ENCODE measurements at regions not wholly inside any gene's neighbourhood (a gene's known extent, or its start where the extent isn't known, plus 50 kb on each side); places are given as distances from the start of the nearest gene placed in this dataset.
"Not testable (repeated sequence)": the region's sequence is repeated elsewhere in the genome, so short reads cannot be mapped to it uniquely, and the experiment has no call there.

DNA sequence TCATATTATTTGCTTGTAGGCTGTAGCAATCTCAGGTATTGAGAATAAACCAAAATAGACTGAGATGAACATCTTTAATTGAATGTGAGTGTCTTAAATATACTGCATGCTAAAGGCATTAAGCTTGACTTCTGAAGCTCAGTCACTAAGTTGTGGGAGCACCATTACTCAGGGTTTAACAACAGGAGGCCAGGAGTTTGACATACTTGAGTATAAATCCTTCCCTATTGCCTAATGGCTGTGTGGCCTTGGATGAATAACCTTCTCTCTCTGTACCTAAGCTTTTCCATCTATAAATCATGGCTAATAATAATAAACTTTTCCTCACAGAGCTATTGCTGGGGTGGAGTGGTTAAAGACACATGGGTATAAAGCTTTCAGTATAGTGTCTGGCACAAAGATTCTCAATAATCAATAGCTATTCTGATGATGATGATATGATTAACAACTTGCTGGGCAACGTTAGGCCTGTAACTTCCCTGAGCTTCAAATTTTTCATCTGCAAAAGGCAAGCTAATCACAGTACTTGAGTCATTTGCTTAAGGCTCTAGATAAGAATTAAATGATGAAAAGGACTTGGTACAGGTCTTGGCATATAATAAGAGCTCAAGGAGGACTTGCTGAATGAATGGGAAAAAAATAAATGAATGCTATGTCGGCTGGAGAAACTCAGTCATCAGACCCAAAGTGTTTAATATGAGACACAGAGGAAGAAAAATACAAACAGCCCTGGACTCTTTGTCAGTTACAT, 174.0 kb upstream of the IL12B start:
- no peak for DNase-seq

DNA sequence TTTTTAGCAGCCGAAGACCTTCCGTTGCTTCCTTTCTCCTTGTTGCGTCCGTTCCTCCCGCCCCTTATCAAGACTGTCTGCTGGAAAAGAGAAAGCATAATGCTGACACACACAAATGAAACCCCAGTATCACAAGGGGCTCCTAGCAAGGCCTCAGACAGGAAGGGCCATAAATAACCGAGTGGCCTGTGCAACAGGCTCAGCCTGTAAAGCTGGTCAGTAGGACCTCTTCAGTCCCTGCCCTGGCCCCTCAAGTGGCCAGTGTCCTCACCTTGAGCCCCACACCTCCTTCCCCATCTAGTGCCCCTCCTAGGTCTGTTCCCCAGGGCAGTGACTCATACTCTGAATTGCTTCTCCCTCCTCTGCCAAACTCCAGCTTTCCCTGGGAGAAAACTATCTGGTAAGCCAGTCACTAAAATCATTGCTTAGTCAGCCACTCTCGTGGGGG, 174.6 kb upstream of the IL12B start:
- DNase-seq, result no peak

- no peak for DNase-seq
Observed at GRCh38 chr5:159507055-159507454, 176.8 kb upstream of the IL12B start.

DNA sequence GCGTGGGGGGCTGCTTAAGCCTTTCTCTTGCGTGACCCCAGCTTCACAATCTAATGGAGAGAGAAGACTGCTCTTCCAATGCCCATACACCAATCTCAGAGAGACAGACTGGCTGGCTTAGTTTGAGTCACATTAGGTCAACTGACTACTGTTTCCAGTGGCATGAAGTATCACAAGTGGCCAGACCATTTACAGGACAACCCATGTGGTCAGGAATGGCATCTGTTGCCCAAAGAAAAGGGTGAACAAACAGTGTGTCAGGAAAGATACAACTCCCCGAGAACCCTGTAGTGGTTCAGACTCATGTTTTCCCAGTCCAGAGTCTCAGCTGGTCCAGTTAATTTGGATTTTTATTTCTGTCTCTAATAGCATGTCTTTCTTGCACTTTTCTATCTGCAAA, 177.4 kb upstream of the IL12B start:
- no peak for DNase-seq

- no peak for DNase-seq
Observed at GRCh38 chr5:159508344-159508743, 178.1 kb upstream of the IL12B start.

- no peak for DNase-seq
Observed at GRCh38 chr5:159509002-159509660, 178.8 kb upstream of the IL12B start.

- DNase-seq, result no peak
Observed at GRCh38 chr5:159510282-159510681, 180.0 kb upstream of the IL12B start.

- DNase-seq, result no peak
Observed at GRCh38 chr5:159511570-159511969, 181.3 kb upstream of the IL12B start.

DNA sequence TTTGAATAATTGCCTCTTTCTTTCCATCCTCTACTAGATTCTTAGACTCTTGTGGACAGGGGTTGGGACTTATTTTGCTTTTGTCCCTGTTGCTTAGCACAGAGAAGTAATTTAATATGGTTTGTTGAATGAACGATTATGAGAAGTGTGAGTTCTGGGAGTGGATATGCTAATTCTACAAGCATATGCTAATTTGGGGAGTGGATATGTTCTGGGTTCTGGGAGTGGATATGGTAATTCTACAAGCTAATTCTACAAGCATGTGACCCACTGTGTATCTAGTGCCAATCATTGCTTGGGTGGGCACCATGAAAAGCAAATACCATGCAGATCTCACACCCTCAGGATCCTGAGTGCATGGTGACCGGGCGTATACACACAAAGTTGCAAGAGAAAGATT, 181.8 kb upstream of the IL12B start:
- DNase-seq, result no peak

- DNase-seq, result no peak
Observed at GRCh38 chr5:159514229-159514810, 184.0 kb upstream of the IL12B start.

DNA sequence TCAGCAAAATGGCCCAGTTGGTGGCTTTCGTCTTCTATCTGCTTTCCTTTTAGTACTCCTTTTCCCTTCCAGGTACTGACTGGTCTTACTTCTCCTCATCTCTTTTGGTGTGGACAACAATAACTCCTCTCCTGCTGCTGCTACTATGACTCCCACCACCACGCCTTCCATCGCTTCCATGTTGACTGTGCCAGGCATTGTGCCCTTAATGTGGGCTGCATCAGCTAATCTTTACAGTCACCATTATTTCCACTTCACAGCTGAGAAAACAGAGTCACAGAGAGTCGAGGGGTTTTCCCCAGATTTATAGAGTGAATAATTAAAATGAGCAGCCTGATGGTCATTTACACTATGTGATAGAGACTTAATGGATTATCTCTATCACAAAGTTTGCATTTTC, 184.9 kb upstream of the IL12B start:
- DNase-seq, result no peak

- DNase-seq, result no peak
Observed at GRCh38 chr5:159515909-159516415, 185.7 kb upstream of the IL12B start.

DNA sequence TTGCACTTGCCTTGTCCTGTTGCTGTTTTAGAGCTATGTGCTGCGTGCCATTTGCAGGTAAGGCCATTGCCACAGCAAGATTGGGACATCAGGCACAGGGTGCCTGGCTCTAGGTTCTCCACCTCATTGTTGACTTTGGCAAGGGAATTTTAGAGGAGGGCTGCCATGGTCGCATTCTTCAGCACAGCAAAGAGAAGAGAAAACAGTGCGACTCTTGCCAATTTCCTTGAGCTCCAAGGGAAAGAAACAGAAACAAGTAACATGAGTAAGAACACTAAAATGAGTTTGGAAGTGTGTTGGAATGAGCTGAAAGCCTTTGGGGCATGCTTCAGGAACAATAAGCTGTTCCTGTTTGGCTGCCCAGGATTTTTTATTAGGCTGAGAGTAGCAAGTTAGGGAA, 188.1 kb upstream of the IL12B start:
- DNase-seq, result no peak

- no peak for DNase-seq
Observed at GRCh38 chr5:159519365-159519764, 189.1 kb upstream of the IL12B start.

DNA sequence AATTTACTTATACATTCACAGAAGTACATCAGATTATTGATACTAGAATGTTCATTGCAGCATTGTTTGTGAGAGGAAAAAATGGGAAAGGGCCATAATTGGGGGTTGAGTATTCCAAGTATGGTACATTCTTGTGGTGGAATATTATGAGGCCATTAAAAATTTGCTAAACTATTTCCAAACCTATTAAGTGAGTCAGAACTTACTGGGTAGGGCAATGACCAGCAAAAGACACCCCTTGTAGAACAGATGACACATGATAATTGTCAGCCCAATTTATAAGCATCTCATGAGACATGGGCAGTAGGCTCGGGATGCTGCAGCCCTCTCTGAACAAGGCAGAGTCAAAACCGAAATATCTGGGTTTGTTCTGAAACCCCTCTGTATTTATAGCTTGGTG, 192.6 kb upstream of the IL12B start:
- no peak for DNase-seq

DNA sequence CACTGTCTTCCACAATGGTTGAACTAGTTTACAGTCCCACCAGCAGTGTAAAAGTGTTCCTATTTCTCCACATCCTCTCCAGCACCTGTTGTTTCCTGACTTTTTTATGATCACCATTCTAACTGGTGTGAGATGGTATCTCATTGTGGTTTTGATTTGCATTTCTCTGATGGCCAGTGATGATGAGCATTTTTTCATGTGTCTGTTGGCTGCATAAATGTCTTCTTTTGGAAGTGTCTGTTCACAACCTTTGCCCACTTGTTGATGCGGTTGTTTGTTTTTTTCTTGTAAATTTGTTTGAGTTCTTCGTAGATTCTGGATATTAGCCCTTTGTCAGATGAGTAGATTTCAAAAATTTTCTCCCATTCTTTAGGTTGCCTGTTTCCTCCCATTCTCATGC, 194.0 kb upstream of the IL12B start:
- DNase-seq, result not testable (repeated sequence)

DNA sequence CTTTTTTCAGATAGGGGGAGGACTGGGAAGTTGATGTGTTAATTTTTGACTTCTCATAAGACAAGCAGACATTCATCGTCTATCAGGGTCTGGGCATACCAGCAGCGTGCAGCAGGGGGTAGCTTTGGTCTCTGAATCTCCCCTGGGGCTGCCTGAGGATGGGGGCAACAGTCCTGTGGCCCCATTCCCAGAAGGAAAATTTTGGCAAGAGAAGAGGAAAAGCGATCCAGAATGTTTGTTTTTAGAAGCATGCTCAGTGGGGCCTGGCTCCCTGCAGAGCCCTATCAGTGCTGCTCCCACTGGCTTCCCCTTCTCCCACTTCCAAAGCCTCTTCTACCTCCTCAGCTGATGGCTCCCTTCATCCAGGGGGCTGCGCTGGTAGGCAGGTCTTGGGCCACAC, 194.8 kb upstream of the IL12B start:
- no peak for DNase-seq

- no peak for DNase-seq
Observed at GRCh38 chr5:159527546-159528254, 197.4 kb upstream of the IL12B start.

GRCh38 chr5:159531554-159532105, 201.3 kb upstream of the IL12B start:
- DNase-seq, result no peak

DNA sequence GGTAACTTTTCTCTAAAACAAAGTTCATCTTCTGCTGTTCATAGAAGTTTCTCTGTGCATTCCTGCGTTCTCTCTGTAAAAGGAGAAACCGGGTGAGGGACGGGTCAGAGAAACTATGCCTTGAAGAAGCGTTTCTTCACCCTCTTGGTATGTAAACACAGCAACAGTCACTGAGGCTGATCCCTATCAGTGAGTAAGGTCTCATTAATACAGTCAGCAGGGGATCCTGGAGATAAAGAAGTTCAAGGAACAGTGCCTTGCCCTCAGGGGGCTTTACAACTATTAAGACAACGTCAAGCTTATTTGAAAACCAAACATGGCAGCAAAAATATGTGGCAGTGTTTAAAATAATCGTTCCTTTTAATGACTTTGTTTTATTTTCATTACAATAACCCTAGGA, 202.9 kb upstream of the IL12B start:
- DNase-seq, result no peak

DNA sequence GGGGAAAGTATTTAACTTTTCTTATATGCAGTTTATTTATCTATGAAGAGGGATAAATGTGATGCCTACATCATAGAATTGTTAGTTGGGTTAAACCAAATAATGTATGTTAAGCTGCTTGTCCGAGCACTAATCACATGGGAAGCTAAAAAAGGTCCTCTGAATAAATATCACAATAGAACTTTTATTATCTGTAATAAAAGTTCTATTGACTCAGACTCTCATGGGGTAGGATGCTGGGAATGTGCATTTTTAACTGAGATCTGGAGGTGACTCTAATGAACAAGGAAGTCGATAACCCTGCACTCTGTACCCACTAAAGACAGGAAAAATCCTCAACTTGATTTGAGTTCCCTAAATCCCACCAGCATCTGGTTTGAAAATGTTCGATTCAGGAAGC, 205.9 kb upstream of the IL12B start:
- no peak for DNase-seq

DNA sequence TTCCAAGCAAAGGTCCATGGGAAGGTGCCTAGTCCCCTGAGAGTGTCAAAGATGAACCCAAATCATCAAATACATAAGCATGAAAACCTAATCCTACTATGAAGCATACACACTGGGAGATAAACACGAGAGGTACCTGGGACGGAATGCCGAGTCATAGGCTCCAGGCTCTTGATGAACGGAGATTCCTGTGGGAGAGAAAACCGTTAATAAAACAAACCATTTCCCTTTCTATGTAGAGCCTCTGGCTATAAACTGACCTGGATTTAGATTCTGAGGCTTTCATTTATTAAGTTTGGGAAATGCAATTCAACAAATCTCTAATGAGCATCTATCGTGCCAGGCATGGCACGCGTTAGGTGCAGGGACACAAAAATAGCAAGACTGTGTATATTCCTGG, 206.4 kb upstream of the IL12B start:
- DNase-seq, result no peak

DNA sequence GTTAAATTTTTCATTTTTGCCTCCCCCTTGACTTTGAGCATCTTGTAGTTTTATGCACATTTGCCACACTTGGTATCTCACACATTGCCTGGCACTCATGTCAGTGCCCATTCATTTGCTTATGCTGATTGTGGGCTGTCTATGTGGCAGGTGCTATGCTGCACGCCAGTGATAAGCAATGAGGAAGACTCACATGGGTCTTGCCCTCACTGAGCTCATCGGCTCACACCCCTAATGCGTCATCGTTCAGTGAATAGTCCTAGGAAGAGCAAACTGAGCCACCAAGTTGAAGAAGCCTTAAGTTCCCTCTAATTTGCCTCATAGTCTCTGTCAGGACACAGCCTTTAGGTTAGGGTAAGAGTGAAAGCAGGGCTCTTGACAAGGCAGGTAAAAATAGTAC, 209.4 kb upstream of the IL12B start:
- no peak for DNase-seq

Measured in NCI-H1105 (cell line).